Lower lobe of right lung (tissue), 2 donors: ENCODE measurements at regions not wholly inside any gene's neighbourhood (a gene's known extent, or its start where the extent isn't known, plus 50 kb on each side); places are given as distances from the start of the nearest gene placed in this dataset.

Source experiments
- ATAC-seq, 2 donors: fragments of 200-7000 bp; cut with Tn5 transposase; one replicate each; pipeline ENCODE4 v1.9.1; 2020 to 2022; ENCODE audit warnings: mild to moderate bottlenecking in 2 of 2, moderate library complexity in 2 of 2
- DNase-seq: peaks from one replicate; pipeline ENCODE4 v3.0.0-alpha.2; 2020
- H3K27ac ChIP-seq: fragments of 200-600 bp; one replicate; pipeline ENCODE4 v1.8.0; 2022
- H3K27me3 ChIP-seq: fragments of 200-600 bp; one replicate; pipeline ENCODE4 v1.8.0; 2022; ENCODE audit warnings: low read depth
- H3K36me3 ChIP-seq: fragments of 200-600 bp; one replicate; pipeline ENCODE4 v1.8.0; 2022; ENCODE audit warnings: mild to moderate bottlenecking
- H3K4me1 ChIP-seq: fragments of 200-600 bp; one replicate; pipeline ENCODE4 v1.8.0; 2022
- H3K4me3 ChIP-seq: fragments of 200-600 bp; one replicate; pipeline ENCODE4 v1.8.0; 2022; ENCODE audit warnings: mild to moderate bottlenecking
- H3K9me3 ChIP-seq: fragments of 200-600 bp; one replicate; pipeline ENCODE4 v1.8.0; 2022
- CTCF ChIP-seq: fragments of 200-600 bp; IDR thresholded peaks from one replicate; pipeline ENCODE4 v1.8.0; 2022; ENCODE audit warnings: antibody characterized with exemption, mild to moderate bottlenecking
- intact Hi-C: fragments of 100-400 bp; cut with DNase I; formaldehyde crosslinking; loops from one replicate; pipeline ENCODE4 v1.11.0; 2022
- donor health status: DM: no; HTN: yes; CAD: no; lungs with severe emphysema.

DNA sequence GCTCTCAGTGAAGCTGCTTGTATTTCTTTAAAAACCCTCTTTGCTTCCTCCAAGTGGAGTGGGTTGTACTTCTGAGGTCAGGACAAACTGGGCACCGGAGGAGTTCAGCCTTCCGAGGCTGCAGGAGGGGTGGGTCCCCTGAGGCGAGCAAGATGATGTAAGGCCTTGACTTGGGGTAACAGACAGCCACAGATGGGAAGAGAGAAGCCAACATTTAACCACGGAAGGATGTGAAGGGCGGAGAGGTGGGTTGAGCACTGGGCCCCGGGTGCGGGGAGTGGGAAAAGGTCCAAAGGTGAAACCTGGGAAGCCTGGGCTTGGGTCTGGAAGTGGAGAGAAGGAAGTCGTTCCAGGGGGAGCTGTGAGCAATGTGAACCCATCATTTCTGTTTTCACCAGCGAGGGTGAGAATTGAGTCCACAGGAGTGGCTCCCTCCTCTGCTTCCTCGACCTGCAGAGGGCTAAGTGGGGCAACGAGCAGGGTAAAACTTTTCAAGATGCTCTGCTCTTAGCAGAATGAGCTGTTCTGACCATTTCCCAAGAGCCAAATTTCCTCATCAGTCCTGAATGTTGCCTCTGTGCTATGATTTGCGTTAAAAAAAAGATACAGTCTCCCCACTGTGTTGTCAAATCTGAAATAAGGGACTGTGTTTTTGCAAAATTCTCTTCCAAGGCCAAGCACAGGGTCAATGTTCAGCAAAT lies 137.7 kb upstream of the CRHR1 start:
- Histone ChIP-seq H3K27ac (no peak overlapping the region), H3K27me3 (peaks cover 15% of the 10 kb centered on the region), H3K9me3 (no peaks in the 10 kb centered on the region), H3K4me1 (no peaks in the 10 kb centered on the region), H3K36me3 (no peaks in the 10 kb centered on the region), H3K4me3 (no peak overlapping the region)
- DNase-seq (no peak), ATAC-seq (no peak)
- no peak for TF ChIP-seq CTCF
- intact Hi-C loops, result no loop called here

GRCh38 chr17:45648642-45649041 lies 135.5 kb upstream of the CRHR1 start:
- peaks cover 15% of the 10 kb centered on the region for H3K27me3 ChIP-seq

DNA sequence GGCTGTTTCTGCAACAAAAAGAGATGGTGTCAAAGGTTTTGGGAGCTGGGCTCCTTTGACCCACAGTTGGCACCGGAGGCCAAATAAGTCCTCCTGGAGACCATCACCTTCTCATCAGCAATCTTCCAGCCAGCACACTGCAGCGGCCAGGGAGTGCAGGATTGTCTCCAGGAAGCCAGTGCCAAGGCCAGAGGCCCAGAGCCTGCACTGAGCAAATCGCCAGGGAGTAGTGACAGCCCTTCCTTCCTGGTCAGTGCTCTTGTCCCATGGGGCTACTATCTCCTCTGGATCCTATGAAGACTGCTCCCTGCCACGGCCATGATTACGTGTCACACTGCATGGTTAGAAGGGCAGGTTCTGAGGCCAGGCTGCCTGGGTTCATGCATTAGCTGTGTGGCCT lies 134.3 kb upstream of the CRHR1 start:
- Histone ChIP-seq H3K27ac (no peak overlapping the region), H3K4me3 (no peak overlapping the region), H3K27me3 (peaks cover 15% of the 10 kb centered on the region), H3K9me3 (no peaks in the 10 kb centered on the region), H3K36me3 (no peaks in the 10 kb centered on the region), H3K4me1 (no peaks in the 10 kb centered on the region)
- intact Hi-C loops, result no loop called here
- ATAC-seq (no peak), DNase-seq (no peak)
- TF ChIP-seq CTCF, result no peak

More at GRCh38 chr17:45648642-45649041, 135.5 kb upstream of the CRHR1 start:
- H3K36me3 ChIP-seq, result no peaks in the 10 kb centered on the region
- no peak for DNase-seq
- no peak for TF ChIP-seq CTCF
- H3K27ac ChIP-seq, result no peak overlapping the region
- ATAC-seq, result no peak
- no peaks in the 10 kb centered on the region for H3K9me3 ChIP-seq
- intact Hi-C loops, result no loop called here
- no peaks in the 10 kb centered on the region for H3K4me1 ChIP-seq
- no peak overlapping the region for H3K4me3 ChIP-seq

DNA sequence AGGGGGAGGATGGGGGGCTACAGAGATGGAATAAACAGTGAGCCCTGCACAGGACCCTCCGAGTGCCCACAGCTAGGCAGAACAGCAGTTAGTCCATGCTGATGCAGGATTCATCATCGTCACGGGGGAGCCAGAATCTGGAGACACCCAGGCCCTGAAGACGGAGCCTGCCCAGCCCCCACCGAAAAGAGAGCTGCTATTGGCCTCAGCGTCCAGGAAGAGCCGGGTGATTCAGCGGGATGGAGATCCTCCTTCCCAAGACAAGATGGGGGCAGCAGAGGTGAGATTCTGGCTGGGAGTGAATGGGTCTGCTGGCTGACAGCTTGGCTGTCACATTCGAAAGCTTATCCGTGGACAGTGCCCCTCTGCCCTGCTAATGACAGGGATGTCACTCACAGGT lies 133.6 kb upstream of the CRHR1 start:
- no peaks in the 10 kb centered on the region for H3K9me3 ChIP-seq
- no peaks in the 10 kb centered on the region for H3K36me3 ChIP-seq
- DNase-seq (no peak), ATAC-seq (no peak)
- H3K4me1 ChIP-seq, result no peaks in the 10 kb centered on the region
- no peak overlapping the region for H3K27ac ChIP-seq
- intact Hi-C loops, result no loop called here
- H3K27me3 ChIP-seq, result peaks cover 15% of the 10 kb centered on the region
- no peak for TF ChIP-seq CTCF
- no peak overlapping the region for H3K4me3 ChIP-seq

- DNase-seq (no peak), ATAC-seq (no peak)
- Histone ChIP-seq H3K4me1 (no peaks in the 10 kb centered on the region), H3K4me3 (no peak overlapping the region), H3K36me3 (no peaks in the 10 kb centered on the region), H3K27ac (no peak overlapping the region), H3K9me3 (no peaks in the 10 kb centered on the region), H3K27me3 (peaks cover 15% of the 10 kb centered on the region)
- intact Hi-C loops, result no loop called here
- TF ChIP-seq CTCF, result no peak
Measured at GRCh38 chr17:45651145-45651709, 132.9 kb upstream of the CRHR1 start.
